ENCODE measurements at regions not wholly inside any gene's neighbourhood (a gene's known extent, or its start where the extent isn't known, plus 50 kb on each side); places are given as distances from the start of the nearest gene placed in this dataset.
"Not testable (repeated sequence)": the region's sequence is repeated elsewhere in the genome, so short reads cannot be mapped to it uniquely, and the experiment has no call there.

DNA sequence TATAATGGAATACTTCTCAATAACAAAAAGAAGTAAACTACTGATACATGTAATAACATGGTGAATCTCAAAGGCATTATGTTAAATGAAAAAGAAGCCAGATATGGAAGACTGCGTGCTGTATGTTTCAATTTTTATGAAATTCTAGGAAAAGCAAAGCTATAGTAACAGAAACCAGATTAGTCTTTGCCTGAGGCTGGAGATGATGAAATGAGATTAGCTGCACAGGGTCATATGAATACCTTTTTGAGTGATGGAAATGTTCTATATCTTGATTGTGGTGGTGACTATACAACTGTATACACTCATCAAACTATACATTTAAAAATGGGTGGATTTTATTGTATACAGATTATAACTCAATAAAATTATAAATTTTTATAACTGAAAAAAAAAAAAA lies 113.5 kb downstream of the TMEM30B start:
- no peak for DNase-seq (ENCODE audit: low read depth)

DNA sequence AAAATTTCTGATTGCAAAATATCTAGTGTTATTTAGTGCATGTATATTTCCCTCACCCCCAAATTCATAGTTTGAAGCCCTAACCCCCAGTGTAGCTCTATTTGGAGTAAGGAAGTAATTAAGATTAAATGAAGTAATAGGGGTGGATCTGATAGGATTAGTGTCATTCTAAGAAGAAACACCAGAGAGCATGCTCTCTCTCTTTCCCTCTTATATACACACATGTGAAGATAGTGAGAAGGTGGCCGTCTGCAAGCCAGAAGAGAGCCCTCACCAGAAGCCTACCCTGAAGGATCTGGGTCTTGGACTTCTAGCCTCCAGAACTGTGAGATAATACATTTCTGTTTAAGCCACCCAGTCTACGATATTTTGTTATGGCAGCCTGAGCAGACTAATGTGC lies 120.3 kb downstream of the TMEM30B start:
- DNase-seq (ENCODE audit: low read depth): no peak

DNA sequence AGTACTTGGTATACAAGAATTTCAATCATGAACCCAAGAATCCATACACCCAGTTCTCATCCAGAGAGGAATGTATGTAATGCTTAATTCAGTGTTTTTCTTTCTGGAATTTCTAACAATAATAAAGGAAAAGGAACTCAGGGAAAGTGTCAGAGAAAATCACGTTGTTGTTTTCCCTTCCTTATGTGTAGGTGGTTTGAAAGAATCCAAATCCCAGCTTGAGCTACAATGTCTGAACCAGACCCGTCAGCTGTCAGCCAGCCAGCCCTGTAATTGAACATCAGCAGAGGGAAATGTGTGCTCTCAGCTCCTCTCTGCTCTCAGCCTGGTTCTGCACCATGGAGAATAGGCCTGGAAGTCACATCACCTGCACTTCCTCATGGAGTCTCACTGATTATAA lies 126.5 kb downstream of the TMEM30B start:
- DNase-seq (ENCODE audit: low read depth): no peak

DNA sequence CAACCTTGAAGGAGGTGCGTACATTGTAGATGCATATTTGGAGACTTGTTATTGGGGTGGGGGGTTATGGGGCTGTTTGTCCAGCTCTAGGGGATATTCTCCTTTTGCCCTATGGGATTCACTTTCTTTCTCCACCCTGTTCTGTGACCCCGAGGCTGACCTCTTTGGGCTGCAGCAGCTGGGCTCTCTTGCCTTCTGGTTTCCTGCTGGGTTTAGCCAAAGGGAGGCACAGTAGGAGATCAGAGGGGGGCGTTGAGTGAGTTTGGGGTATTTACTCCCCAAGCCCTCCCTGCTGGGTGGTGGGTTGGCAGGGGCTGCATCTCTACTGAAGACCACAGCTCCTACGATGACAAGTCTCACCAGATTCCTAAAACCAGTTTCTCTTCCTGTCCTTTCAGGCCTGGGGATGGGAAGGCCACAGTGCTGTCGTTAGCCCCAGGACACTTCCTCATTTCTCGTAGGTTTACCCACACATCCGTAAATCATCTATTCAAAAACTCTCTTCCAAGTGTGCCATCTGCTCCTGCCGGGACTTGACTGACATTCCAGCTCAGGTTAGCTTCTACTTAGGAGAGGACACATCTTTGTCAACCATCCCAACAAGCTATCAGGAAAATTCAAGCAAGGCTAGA lies 127.1 kb downstream of the TMEM30B start:
- no peak for DNase-seq (ENCODE audit: low read depth)

DNA sequence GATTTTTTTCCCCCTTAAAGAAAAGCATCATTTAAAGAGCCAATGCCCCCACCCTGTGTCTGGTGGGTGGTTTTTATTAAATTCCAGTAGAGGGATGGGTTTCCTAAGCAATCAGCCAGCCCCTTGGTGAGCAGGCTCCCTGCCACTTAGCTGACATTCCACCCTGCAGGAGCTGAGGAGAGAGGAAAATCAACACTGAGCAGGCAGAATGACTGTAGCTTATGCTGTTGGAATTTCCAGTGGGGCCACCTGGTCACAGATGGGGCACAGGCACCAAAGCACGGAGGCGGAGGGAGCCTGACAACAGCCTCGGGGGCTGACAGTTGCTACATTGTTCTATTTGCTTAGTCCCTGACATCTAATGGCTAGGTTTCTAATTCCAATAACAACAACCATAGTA lies 127.7 kb downstream of the TMEM30B start:
- DNase-seq (ENCODE audit: low read depth): no peak

DNA sequence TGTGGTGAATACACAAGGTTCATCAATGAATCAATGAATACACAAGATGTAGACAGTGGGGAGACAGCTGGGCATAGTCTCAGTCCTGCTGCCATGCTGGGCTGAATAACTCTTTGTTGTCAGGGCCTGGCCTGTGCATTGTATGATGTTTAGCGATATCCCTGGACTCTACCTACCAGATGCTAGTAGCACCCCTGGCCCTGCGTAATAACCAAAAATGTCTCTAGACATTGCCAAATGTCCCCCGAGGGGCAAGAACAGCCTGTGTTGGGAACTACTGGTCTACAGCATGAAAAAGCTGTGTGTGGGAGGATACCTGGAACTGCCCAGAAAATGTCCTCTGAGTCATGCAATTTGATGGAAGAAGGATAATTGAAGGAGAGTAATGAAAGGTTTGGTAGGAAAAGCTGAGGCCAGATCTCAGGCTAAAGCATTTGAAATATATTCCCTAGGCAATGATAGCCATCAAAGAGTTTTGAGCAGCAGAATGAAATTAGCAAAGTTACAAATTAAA lies 128.2 kb downstream of the TMEM30B start:
- no peak for DNase-seq (ENCODE audit: low read depth)

DNA sequence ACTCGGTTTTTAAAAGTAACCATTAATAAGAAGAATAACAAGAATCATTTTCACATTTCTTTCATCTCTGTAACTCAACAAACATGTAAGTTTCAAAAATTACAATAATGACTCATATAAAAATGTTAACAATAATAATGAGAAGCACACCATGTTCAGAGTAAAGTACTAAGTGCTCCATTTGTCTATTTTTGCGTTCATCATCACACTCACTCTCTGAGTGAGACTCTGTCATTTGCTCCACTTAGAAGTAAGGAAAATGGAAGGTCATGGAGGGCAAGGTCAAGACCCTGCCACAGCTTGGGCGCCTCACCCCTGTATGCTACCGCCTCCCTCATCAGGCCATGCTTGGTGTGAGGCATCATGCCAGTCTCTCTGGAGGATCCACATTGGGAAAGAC lies 129.9 kb downstream of the TMEM30B start:
- no peak for DNase-seq (ENCODE audit: low read depth)

DNA sequence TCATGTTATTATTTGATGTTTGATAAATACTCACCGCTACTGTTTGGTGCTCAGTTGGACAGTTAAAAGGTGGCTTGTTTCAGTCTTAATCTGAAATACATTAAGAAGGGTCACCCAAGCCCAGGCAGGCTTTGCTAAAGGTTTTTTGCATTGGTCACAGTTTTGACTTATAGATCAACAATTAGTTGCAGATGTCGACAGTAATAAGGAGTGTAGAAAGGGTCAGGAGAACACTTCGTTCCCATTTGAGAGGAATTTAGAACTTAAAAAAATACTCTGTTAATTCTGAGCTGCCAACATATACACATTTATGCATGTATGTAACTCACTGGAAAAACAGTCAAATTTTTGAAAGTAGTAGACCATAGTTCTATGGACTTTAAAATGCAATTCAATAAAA lies 130.3 kb downstream of the TMEM30B start:
- DNase-seq (ENCODE audit: low read depth): no peak

DNA sequence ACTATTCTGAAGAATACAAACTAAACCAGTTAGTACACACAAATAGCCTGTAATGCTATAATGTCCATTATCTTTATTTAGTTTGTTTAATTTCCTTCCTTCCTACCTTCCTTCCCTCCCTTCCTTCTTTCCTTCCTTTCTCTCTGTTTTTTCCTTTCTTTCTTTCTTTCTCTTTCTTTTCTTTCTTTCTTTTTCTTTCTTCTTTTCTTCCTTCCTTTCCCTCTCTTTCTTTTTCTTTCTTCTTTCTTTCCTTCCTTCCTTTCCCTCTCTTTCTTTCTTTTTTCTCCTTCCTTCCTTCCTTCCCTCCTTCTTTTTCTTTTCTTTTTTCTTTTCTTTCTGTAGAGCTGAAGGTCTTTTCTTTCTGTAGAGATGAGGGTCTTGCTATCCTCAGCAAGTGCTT lies 131.2 kb downstream of the TMEM30B start:
- DNase-seq (ENCODE audit: low read depth): no peak

DNA sequence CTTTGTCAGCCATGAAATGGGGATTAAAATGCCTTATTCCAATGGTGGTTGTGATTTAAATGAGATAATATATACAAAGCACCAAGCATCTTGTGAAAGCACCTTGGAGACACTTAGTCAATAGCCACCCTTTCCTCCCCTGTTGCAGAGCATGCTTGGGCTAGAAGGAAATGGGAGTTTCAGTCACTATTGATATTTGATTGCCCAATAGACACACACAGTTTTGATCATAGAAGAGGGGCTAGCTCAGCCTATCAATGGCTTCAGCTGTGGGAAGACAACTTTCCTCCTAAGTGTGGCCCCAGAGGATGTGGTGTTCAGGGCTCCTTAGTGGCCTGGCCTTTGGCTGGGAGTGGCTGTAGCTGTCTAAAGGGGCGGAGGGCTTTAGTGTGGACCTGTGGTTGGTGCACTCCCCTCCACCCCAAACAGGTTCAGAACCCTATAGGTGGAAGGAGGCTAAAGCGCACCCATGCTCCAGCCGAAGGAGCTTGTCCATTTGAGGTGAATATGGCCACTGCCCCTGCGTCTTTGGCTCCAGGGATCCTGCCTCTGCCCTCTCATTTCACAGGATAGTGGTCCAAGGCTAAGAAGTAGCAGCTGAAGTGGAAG lies 132.3 kb downstream of the TMEM30B start:
- no peak for DNase-seq (ENCODE audit: low read depth)

DNA sequence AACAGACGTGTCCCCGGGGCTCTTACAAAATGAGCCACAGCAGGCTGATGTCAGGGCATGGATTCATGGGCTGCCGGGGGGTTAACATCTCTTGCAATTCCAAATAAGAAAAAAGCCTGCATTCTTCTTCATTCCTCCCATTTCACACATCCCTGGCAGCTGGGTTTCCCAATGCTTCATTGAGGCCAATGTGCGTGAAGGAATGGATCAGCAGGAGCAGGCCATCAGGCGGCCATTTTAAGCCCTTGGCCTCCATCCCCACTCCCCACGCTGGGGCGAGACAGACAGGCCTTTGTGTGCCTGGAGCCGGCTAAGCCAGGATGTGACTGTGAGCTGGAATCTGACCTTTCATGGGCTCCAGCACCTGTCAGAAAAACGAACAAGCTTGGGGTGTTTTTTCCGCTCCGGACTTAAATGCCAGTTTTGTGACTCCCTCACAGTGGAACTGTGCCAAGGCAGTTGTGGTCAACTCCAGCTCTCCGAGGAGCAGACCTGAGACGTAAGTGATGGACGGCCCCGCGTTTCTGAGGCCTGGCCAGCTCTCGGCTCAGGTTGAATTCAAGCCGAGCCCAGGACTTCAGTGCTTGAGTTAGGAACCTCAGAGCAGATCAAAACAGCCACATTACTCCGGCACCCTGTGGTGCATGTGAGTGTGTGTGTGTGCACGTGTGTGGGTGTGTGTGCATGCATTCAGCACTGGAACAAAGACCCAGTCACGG lies 133.1 kb downstream of the TMEM30B start:
- peak; percentile 99 for DNase-seq (ENCODE audit: low read depth)

DNA sequence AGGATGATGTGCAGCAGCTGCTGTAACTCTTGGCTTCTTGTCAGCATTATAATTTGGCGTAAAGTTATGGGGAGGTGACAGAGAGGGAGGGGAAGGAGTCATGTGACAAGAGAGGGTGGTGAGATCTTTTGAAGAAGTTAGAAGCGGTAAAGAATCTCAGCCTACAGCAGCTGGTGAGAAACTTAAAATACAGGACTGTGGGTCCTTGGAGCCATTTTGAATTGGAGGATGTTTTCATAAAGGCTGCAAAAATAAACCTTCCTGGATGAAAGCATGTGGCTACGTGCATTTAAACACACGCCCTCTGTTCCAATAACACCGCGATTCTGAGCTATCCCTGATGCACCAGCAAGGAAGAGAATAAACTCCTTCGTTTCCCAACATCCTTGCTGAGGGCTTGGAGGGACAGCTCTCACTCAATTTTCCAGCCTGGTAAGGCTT lies 133.7 kb downstream of the TMEM30B start:
- DNase-seq (ENCODE audit: low read depth): no peak

DNA sequence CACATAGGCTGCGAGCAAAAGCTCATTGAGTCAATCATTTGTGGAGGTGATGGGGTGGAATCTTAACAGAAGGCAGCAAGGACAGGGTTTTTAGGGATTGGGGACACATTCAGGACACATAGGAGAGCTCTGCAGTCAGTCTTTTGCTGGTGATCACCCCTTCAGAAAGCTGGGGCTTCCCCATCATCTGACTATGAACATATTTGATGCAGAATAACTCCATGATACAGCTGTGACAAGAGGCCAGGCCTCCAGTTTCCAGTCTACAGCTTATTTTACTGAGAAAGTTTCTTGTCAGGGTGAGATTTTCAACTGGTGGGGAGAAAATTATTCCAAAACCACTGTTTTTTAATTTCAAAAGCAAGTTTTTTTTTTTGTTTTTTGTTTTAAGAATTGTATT lies 134.2 kb downstream of the TMEM30B start:
- no peak for DNase-seq (ENCODE audit: low read depth)

DNA sequence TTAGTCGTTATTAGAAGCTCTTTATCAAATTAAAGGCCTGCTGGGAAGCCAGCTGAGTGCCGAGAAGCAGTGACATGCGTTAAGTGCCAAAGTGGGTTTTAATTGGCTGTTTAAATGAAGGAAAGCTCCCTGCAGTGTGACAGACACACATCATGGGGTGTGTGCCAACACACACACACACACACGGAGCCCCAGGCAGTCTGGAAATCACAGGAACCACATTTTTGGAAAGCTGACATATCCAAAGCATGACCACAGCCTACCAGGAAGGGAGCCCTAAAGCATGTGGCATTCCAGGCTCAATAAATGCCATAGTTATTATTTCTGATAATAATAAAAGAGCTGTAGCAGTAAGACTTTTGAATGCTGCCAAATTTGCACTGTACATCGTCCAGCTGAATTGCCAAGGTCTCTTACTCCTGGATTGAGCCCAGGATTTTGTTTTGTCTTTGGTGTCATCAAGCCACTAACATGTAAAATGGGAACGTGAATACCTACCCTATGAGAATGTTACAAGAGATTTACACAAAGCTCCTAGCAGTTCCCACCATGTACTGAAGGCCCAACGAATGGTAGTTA lies 135.1 kb downstream of the TMEM30B start:
- DNase-seq (ENCODE audit: low read depth): no peak

DNA sequence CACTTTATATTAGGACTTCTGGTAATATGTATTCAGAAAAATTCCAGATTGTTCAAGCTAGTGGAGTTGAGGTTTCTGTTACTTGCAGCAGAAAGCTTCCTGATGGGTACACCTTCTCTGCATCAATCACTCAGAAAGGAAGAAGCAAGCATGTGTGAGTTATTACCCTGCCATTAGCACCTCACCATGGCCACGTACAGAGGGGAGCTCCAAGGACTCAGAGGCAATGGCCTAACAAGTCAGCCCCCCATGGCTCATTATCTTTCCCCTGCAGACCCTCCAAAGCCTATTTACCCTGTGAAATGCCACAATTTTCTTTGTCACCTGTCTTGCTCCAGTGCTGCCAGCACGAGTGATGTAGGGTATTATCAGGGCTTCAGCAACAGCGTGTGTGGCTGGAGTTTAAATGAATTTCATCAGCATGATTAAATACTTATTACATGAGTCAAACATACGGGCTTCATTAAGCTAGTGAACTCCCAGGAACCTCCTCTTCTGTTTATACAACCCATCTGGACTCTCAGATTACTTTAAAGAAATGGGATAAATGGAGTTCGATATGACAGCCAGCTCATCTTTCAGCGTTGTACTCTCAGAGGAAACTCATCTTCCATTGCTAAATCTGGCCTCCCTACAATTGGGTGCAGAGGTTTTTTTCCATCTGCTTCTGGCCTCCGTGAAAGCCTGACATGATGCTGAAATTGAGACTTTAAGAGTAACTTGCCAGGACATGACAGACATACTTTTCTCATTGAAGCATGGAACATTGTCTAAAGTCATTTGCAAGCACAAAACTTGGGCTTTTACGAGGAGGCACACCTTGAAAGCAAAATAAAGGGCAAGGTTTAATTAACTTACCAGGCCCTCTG lies 135.9 kb downstream of the TMEM30B start:
- DNase-seq (ENCODE audit: low read depth): no peak

DNA sequence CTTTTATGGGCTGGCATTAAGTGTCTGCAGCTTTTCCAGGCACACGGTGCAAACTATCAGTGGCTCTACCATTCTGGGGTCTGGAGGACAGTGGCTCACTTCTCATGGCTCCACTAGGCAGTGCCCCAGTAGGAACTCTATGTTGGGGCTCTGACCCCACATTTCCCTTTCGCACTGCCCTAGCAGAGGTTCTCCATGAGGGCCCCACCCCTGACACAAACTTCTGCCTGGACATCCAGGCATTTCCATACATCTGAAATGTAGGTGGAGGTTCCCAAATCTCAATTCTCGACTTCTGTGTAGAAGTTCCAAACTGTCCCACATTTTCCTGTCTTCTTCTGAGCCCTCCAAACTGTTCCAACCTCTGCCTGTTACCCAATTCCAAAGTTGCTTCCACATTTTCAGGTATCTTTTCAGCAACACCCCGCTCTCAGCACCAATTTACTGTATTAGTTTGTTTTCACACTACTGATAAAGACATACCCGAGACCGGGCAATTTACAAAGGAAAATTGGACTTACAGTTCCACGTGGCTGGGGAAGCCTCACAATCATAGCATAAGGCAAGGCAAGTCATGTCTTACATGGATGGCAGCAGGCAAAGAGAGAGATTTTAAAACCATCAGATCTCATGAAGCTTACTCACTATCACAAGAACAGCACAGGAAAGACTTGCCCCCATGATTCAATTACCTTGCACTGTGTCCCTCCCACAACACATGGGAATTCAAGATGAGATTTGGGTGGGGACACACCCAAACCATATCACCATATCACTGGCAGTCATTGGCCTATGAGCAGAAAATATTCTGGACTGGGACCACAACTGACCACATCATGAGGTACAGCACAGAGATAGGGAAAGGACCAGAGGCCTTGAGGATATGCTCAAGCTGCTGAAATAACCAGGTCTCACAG lies 136.8 kb downstream of the TMEM30B start:
- DNase-seq (ENCODE audit: low read depth): not testable (repeated sequence)

DNA sequence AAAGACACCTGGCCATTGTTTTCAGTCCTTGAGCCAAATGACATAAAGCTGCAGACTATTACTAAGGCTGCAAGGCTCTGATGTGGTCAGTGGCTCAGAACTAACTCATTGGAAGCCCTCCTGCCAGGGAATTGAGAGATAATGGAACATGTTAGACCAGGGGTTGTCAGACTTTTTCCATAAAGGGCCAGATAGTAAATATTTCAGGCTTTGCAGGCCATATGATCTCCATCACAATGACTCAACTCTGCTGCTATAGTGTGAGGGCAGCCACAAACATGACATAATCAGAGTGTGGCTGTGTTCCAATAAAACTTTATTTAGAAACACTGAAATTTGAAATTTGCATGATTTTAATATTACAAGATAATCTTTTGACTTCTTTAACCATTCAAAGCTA lies 140.3 kb downstream of the TMEM30B start:
- DNase-seq (ENCODE audit: low read depth): no peak

DNA sequence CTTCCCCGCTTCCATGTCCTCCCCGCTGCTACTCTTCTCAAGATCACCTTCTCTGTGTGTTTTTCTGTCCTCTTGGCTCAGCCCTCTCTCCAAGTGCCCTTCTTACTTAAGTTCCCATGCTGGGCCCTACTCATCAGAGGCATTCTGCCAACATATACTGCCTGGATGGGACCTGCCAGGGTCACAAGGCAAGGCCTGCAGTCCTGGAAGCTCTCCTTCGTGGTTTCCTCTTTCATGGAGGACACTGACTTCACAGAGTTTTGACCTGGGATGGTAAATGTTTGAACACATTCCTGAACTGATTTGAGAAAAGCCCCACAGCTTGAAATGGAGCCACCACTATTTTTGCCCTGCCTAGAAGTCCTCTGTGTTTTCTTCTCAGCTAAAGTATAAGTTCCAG lies 140.9 kb downstream of the TMEM30B start:
- no peak for DNase-seq (ENCODE audit: low read depth)

DNA sequence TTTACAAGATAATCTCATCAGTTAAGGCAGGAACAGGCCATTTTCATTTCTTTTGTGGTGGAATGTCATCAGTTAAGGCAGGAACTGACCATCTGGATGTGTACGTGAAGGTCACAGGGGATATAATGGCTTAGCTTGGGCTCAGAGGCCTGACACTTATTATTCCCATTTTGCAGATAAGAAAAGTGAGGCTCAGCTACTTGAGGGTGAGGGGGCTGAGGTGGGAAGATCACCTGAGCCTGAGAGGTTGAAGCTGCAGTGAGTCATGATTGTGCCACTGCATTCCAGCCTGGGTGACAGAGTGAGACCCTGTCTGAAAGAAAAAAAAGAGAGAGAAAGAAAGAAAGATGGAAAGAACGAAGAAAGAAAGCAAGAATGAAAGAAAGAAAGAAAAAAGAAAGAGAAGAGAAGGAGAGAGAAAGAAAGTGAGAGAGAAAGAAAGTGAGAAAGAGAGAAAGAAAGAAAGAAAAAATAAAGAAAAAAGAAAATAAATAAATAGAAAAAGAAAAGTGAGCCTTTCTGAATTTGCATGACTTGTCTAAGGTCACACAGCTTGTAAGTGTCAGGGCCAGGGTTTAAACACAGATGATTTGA lies 142.0 kb downstream of the TMEM30B start:
- DNase-seq (ENCODE audit: low read depth): no peak

DNA sequence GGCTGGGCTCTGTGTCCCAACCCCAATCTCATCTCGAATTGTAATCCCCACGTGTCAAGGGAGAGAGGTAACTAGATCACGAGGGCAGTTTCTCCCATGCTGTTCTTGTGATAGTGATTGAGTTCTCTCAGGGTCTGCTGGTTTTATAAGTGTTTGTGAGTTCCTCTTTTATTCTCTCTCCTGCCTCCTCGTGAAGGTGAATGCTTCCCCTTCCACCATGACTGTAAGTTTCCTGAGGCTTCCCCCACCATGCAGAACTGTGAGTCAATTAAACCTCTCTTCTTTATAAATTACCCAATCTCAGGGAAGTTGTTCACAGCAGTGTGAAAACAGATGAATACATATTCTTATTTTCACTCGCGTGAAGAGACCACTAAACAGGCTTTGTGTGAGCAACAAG lies 148.2 kb downstream of the TMEM30B start:
- no peak for DNase-seq (ENCODE audit: low read depth)

DNA sequence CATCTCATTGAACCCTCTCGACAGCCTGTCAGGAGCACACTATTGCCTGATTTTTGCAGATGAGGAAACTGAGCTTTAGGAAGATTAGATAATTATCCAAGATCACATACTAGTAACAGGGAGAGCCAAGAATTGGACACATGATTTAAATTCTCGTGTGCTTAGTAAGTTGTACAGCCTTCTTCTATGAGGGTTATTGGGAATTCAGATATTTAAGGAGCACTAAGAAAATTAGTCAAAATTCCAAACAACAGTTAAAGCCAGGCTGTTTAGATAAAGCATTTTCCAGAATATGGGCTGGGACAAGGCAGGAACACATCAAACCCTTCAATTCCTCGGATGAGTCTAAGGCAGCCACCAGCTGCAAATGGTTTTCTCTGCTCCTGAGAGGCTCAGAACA lies 148.8 kb downstream of the TMEM30B start:
- no peak for DNase-seq (ENCODE audit: low read depth)

All from HS-27A (cell line).